NCI-H748 (cell line): ENCODE measurements at regions not wholly inside any gene's neighbourhood (a gene's known extent, or its start where the extent isn't known, plus 50 kb on each side); places are given as distances from the start of the nearest gene placed in this dataset.

ENCODE experiments used
- DNase-seq: peaks from one replicate; lab custom pipeline; 2025; ENCODE audit not compliant: unreplicated experiment; lab: John Stamatoyannopoulos, UW

DNA sequence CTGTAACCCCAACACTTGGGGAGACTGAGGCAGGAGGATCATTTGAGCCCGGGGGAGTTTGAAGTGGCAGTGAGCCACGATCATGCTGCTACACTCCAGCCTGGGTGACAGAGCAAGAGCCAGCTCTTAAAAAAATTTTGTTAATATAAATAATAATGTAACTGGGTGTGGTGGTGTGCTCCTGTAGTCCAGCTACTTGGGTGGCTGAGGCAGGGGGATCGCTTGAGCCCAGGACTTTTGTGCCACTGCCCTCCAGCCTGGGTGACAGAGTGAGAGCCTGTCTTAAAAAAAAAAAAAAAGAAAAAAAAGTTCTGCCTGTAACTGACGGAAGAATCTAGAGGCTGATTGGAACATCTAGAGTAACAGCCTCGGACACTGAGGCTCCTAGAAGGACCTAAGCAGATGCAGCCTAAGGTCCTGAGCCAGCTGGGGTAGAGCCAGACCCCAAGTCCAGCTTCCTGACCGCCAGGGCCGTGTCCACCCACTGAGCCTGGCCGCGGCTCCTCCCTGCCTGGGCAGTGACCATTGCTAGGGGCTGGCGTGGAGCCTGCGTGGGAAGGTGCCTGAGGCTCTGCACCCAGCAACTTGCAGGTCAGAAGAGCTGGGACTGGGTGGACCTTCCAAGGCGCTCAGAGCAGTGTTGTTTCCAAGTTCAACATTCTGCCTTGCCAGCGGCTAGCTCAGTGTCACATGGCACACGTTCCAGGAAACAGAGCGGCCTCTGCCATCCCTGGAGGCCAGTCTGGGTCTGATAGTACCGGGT is 209.4 kb upstream of the CIBAR2 start:
- no peak for DNase-seq

GRCh38 chr16:85323230-85323960 is 211.1 kb upstream of the CIBAR2 start:
- no peak for DNase-seq

DNA sequence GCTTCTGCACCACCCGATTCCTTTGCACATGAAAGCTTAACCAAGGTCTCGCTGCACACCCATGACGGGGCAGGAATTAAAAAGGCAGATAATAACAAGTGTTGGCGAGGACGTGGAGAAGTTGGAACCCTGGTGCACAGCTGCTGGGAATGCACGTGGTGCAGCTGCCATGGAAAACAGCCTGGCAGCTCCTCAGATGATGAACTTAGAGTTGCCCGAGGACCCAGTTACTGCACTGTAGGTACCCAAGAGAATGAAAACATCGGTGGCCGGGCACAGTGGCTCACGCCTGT is 211.6 kb upstream of the CIBAR2 start:
- no peak for DNase-seq

- no peak for DNase-seq
Observed at GRCh38 chr16:85324488-85324887, 212.2 kb upstream of the CIBAR2 start.

- no peak for DNase-seq
Observed at GRCh38 chr16:85326113-85326793, 214.0 kb upstream of the CIBAR2 start.

- DNase-seq, result no peak
Observed at GRCh38 chr16:85326794-85327181, 214.5 kb upstream of the CIBAR2 start.

GRCh38 chr16:85327731-85328675 is 215.7 kb upstream of the CIBAR2 start:
- DNase-seq, result peak; percentile 91

- peak; percentile 85 for DNase-seq
Observed at GRCh38 chr16:85328676-85329058, 216.4 kb upstream of the CIBAR2 start.

- peak; percentile 93 for DNase-seq
Observed at GRCh38 chr16:85329059-85329812, 217.0 kb upstream of the CIBAR2 start.

DNA sequence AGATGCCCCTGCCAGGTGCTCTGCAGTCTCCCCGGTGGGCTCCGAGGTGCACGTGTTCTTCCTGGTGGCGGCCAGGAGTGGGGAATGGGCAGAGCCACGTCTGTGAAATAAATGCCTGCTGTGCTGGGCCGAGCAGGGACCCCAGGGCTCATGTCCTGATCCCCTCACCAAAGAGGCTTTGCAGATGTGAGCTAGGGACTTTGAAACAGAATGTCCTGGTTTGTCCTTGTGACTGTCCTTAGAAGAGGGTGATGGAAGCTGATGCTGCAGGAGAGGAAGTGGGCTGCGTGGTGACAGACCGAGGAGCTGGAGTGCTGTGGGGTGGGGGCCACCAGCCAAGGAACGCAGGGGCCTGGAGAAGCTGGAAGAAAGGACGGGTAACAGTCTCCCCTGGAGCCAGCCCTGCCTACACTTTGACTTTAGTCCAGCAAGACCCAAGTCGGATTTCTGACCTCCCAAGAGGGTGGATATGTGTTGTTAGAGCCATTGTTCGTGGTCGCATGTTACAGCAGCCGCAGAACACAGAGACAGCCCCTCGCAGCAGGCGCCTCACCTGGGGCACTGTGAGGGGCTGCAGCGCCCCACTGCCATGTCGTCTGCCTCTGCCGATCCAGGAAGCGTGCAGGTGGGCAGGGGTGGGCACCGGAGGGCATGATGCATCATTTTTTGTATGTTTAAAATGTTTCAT is 217.9 kb upstream of the CIBAR2 start:
- DNase-seq, result no peak

GRCh38 chr16:85330694-85331188 is 218.5 kb upstream of the CIBAR2 start:
- DNase-seq, result peak; percentile 44

DNA sequence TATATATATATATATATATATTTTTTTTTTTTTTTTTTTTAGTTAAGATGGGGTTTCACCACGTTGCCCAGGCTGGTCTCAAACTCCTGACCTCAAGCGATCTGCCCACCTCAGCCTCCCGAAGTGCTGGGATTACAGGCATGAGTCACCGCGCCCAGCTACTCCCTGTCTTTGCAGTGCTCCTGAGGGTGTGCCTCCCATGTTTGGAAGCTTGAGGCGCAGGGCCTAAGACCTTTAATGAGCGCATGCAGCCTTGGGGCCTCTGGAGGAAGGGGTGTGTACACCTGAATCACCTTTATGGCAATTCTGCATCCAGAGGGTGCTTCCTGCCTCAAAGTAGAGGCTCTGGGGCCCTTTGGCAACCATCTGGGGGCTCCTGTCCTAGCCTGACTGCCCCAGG is 219.4 kb upstream of the CIBAR2 start:
- DNase-seq, result no peak

GRCh38 chr16:85332175-85332574 is 219.9 kb upstream of the CIBAR2 start:
- DNase-seq, result no peak

DNA sequence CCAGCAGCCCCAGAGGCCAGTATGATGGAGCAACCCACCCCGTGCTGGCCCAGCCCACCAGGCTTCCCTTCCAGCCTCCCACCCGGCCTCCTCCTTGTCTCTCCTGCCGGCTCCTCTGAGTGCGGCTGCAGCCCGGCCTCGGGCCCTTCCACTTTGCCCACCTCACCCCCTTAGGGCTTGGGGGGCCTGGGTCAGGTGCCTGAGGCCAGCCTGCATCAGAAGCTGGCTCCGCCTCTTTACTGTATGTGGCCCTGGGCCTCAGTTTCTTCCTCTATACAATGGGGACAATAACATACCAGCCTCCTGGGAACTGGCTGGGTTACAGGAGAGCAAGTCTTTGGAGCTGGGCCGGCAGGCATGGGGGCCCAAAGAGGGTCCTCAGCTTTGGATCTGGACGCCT is 221.1 kb upstream of the CIBAR2 start:
- no peak for DNase-seq

DNA sequence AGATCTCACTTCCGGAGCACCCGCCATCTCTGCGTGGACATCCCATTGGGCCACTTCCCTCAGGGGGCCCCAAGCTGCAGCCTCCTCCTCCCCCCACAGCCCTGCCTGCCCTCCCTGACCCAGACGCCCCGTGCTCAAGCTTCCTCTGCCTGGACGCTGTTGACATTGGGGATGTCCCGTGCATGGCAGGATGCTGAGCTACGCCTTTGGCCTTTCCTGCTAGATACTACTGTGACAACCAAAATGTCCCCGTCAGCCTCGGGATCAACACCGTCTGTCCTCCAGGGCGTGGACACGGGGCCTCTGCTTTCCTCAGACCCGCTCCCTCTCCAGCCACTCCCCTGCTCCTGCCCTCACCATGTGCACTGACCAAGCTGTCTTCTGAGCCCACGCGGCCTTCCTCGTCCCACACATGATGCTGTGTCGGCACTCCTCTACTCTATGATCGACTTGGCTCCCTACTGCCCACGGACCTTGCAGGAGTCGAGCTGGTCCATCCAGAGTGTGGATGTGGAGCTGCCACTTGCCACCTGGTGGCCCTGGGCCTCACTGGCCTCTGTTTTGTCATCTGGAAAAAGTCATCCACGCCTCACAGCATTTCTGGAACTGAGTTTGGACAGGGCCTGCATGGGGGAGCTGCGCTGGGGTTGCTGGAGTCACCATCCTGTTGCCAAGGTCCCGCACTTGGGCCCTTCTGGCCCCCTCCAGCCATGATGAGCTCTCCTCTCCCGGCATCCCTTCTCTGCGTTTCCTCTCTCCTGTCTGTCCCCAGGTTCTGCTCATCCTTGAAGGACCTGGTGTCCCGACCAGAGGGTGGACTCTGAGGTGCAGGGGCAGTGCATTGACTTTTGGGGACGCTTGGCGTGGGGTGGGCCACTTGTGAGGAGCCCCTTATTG is 221.7 kb upstream of the CIBAR2 start:
- no peak for DNase-seq

- DNase-seq, result peak; percentile 14
Observed at GRCh38 chr16:85334718-85335583, 222.7 kb upstream of the CIBAR2 start.

DNA sequence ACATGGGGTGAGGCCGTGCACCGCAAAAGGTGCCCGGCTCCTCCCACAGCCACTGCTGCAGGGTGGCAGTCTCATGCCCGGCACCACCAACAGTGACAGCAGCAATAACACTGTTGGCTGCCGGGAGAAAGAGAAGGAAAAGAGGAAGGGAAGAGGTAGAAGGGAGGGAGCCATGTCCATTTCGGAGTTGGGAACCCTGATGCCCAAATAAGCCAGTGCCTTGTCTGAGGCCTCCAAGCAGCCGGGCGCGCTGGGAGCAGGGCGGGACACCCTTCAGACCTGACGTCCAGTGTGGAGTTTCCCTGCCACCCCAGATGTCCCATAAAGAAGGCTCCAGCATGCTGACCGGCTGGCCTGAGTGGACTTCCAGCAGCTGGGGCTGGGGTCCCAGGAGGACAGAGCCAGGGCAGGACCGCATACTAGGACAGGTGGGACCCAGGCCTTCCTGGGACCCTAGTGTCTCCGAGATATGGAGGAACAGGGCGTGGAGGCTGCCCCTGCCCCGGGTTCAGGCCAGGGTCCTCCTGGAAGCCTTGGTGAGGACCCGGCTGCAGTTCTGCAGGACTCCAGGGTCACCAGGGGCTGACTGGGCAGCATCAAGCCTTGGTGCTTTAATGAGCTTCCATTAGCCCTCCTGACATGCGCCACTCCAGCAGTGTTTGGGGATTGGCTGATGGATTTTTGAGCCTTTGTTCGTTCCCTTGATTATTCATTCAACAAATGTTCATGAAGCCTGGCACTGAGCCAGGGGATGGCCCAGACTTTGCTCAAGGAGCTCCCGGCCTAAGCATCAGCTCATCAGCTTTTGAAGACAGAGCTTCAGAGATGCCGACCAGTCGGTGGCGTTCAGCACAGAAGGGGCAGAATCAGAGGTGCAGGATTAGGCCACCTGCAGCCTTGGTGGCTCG is 223.6 kb upstream of the CIBAR2 start:
- DNase-seq, result peak; percentile 14
